DMS114 treated with DMSO at 0.1 percent for 48 hours (cell line): ENCODE measurements at regions not wholly inside any gene's neighbourhood (a gene's known extent, or its start where the extent isn't known, plus 50 kb on each side); places are given as distances from the start of the nearest gene placed in this dataset.

ENCODE experiments used
- DNase-seq: peaks from one replicate; lab custom pipeline; 2025; ENCODE audit not compliant: unreplicated experiment; lab: John Stamatoyannopoulos, UW

DNA sequence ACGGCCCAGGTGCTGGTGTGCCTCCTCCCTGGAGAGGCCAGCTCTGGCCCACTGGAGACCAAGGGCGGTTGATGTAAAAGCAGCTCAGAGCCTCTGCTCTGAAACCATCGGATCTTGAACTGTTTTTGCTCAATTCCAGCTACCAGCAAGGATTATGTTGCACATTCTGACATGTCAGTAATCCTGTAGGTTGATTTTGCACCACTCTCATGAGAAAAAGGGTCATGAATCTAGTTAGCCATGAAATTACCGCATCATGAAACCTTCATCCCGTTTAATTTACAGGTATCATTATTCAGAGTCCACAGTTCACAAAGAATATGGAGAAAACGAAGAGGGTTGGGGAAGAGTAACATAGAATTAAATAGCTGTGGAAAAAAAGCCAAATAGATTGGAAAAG is 120.4 kb upstream of the NSMCE3 start:
- DNase-seq, result no peak

- no peak for DNase-seq
Observed at GRCh38 chr15:29386523-29386922, 116.9 kb upstream of the NSMCE3 start.

DNA sequence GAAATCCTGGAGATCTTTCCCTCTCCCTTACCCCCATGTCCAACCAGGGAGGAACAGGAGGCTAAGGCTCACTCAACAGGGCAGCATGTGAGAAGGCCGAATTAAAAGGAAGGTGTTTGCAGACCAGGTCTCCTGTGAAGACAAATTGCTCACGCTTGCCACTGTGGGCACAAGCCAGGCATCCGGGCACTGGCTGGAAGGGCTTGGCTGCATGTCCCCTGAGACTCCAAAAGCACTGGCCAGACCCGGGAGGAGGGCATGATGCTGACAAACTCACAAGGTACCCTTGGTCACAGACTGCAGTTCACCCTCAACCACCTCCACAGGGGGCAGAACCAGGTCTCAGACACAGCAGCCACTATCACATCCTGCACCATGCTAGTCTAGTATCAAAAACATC is 113.7 kb upstream of the NSMCE3 start:
- no peak for DNase-seq

DNA sequence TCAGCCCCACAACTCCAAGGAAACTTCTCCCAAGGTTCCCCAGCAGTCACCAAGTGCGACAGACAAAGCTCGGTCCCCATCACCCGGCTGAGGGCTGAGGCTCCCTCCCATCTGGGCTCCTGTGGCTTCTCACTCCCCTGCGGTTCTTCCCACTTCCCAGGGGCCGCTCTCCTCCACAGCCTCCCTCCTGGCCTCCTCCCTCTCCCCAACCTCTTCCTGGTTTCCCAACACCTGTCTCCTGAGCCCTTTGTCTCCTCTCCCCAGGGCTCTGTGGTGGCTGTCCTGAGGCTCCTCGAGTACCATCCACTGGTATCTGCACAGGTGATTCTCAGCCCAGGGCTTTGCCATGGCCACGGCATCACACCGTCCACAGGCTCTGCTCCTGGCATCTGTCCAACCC is 113.2 kb upstream of the NSMCE3 start:
- no peak for DNase-seq

- DNase-seq, result no peak
Observed at GRCh38 chr15:29380466-29380865, 110.8 kb upstream of the NSMCE3 start.

DNA sequence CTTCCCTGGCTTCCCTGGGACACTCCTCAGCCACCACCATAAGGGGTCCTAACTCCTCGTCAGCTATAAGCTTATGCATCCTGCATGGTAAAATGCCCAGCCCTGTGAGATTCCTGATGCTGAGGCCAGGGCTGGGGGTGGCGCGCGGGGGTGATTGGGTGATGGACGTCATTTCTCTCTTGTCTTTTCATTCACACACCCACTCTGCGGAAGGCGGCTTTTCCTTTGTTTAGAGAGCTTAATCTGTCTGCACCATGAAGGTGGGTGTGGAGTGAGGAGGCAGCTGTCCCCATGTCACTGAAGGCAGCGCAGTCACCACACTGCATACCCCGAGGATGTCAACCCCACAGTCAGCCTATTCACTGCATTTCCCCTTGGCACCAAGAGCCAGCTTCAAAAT is 110.0 kb upstream of the NSMCE3 start:
- no peak for DNase-seq

DNA sequence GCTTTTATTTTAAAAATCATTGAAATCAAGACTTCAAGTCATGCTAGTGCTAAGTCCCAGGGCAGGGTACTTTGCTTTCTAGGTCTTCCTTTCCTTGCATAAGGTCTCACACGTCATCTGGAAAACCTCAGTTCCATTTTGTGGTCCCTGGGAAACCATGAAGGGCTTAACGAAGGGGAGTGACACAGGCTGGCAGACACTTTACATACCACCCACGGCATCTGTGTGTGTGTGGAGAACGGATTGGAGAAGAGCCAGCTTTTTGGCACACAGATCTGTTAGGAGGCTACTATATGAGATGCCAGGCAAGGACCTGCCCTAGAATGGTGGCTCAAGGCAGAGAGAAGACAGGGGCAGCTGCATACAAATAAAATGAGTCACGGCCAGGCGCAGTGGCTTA is 107.5 kb upstream of the NSMCE3 start:
- DNase-seq, result no peak

- no peak for DNase-seq
Observed at GRCh38 chr15:29376590-29376989, 107.0 kb upstream of the NSMCE3 start.

GRCh38 chr15:29369261-29369660 is 99.6 kb upstream of the NSMCE3 start:
- DNase-seq, result no peak

DNA sequence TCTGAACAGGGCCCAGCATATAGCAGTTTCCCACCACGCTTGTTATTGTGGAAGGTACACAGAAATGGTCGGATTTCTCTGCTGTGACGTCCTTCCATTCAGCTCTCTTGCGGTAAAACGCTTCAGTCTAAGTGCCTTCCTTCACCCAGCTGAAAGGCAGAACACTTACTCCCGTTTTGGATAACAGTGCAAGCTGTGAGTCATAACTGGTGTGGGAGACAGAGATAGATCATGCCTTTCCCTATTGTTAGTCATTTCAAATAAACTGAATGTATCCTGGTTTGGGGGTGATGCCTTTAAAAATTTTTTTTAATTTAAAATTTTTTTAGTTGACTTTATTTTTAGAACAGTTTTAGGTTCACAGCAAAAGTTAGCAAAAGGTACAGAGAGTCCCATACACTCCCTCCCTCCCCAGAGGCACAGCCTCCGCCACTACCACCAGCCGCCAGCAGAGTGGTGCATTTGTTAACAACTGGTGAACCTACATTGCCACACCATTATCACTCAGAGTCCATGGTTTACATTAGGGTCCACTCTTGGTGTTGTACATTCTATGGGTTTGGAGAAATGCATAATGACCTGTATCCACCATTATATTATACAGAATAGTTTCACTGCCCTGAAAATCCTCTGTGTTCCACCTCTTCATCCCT is 94.9 kb upstream of the NSMCE3 start:
- no peak for DNase-seq

GRCh38 chr15:29361560-29361959 is 91.9 kb upstream of the NSMCE3 start:
- no peak for DNase-seq

DNA sequence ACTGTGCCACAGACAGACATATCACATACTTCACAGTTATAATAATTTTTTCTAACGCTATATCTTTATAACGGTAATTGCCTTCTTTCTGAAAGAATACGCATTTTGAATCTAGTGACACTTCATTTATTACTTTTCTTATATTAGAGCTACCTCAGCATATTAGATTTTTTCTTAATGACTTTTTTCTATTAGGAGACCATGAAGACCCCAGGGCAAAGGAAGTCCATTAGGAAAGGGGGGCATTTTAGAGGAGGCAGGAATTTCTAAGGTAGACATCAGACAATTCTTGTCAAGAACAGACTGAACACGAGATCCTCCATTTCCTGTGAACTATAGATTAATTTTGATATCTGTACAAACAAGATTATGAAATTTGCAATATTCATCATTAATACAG is 90.5 kb upstream of the NSMCE3 start:
- DNase-seq, result no peak

DNA sequence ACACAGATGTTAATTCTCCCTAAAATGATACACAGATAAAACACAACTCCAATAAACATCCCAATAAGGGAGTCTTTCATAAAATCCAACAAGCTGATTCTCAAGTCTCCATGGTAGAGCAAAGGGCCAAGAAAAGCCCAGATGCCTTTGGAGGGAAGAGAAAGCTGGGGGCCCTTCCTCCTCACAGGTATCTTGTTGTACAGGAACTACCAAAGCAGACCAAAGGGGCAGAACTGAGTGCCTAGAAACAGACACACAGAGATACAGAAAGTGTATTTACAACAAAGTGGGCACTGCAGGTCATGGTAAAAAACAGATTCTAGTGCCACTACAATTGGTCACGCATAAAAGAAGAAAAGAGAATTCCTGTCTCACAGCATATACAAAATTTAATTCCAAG is 87.2 kb upstream of the NSMCE3 start:
- DNase-seq, result no peak

DNA sequence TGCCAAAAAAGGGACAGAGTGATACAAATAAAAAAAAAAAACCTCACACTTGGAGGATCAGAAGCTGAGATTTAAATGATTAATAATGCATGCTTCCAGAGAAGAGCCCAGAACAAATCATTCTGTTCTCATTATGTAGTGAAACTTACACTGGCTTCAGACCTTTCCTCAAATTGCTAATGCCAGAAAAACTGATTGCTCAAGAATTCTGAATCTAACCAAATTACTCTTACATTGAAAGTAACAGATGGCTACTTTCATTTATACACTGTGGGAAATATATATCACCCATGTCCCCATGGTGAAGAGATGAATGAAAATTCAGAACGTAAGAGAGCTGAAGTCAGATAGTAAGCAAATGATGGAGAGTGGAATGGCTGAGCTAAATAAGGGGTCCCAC is 85.9 kb upstream of the NSMCE3 start:
- no peak for DNase-seq

DNA sequence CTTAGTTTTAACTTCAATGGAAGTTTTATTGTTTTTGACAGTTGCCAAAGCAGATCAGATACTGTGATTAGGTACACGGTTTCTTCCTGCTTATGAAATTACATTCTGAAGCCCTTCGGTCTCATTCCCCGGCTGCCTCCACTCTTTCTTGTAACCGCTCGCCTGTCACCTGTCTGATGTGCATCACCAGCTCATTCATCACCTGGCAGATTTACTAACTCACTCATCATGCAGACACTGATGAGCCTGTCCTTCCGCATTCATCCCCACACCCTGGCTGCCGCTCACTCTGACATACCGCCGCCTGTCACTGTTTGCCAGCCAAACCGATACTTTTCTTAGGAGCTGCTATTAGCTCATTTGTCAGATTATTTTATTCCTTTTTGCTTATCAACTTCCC is 82.8 kb upstream of the NSMCE3 start:
- DNase-seq, result no peak

DNA sequence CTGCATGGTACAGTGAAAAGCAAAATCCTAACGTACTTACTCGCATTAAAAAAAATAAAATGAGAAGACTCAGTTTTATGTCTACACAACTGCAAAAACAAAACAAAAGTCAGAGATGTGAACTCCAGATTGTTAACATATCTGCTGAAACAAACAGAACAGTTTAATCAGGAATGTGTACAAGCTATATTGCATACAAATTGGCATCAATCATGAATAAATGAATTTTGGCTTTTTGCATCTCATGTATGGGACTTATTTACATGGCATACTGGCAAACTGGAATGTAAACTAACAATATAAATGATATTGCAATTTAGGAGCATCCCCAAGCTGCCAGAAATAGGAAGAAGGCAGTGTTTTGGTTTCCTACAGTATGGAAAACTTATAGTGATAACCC is 79.6 kb upstream of the NSMCE3 start:
- no peak for DNase-seq

- DNase-seq, result no peak
Observed at GRCh38 chr15:29348336-29348914, 78.8 kb upstream of the NSMCE3 start.

GRCh38 chr15:29346998-29347397 is 77.4 kb upstream of the NSMCE3 start:
- DNase-seq, result no peak

DNA sequence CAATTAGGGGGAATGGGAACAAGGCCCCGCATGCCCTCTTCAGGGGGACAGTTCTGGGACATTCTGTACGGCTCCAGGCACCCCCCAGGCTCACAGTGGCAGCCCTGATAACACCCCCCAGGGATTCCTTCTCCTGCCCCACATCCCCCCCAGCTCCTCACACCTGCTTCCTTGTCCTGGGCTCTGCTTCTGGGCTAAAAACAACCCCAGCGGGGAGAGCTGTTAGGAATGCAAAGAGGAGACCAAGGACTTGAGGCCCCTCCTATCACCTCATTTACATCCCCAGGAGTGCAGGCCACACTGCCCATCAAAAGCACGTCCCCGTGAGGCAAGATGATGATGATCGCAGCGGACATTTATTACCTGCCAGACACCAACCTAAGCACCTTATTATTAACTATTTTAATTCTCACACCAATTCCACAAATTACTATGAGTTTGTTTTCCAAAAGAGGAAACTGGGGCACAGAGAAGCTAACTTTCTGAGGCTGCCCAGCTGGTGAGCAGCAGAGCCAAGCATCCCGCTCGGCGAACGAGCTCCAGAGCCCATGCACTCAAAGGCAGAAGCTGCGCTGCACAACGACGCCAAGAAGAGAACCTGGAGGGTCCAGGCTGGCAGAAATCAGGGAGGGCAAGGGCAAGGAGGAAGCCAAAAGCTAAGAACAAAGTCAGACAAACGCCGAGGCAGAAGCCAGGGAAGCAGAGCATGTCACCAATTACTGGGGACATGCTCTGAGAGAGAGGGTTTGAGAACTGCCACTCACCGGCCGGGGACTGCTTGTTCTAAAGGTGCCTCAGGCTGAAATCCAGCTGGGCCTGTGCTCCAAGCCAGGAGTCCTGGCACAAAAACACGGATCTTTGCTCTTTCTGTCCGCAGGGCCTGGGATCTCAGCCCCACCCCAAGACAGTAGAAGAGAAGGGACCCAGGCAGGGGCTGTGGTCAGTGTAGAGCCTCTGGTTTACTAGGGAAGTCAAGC is 76.2 kb upstream of the NSMCE3 start:
- DNase-seq, result no peak

- no peak for DNase-seq
Observed at GRCh38 chr15:29344474-29344873, 74.9 kb upstream of the NSMCE3 start.

DNA sequence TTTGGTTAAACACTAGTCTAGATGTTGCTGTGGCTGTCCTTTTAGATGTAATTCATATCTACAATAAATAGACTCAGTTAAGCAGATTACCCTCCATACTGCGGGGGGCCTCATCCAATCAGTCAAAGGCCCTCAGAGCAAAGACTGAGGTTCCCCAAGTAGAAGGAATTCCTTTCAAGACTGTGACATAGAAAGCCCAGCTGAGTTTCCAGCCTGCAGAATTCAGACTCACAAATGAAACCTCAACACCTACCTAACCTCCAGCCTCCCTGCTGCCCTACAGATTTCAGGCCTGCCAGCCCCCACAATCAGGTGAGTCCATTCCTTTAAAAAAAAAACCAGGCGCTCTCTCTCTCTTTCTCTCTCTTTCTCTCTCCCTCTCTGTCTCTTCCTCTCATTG is 73.6 kb upstream of the NSMCE3 start:
- DNase-seq, result no peak

DNA sequence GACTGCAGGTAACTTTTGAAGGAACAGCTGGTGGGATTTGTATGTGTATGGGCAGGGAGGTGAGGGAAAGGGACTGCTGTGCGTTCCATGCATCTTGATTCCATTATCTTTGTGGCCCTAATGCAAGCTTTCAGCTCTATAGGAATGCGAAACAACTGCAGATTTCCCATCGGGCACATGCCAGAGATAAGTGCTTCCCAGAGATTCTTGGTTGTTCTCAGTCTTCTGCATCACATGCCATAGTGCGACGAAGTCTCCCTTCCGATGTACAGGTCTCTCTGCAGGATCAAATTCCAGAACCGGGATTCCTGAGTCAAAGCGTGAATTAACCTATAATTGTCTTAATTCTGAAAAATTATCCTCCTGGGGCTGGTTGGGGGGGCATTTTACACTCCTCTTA is 72.6 kb upstream of the NSMCE3 start:
- DNase-seq, result no peak
